Astrocyte of the spinal cord (primary cell): ENCODE measurements at regions not wholly inside any gene's neighbourhood (a gene's known extent, or its start where the extent isn't known, plus 50 kb on each side); places are given as distances from the start of the nearest gene placed in this dataset.

Experiments used
- DNase-seq: peaks from one replicate; pipeline ENCODE4 v3.0.0; 2011; ENCODE audit warnings: low read depth, low spot score
- H3K4me3 ChIP-seq: 2 replicates; pipeline ENCODE4 v1.5.1; 2011; ENCODE audit warnings: low read depth, mild to moderate bottlenecking, low read length, moderate library complexity
- CTCF ChIP-seq: IDR thresholded peaks from 2 replicates; pipeline ENCODE4 v1.5.1; 2012; ENCODE audit warnings: low read depth, mild to moderate bottlenecking, low read length, inconsistent platforms
- in situ Hi-C: cut with HindIII; loops from 2 replicates; pipeline ENCODE4 v1.10.0; 2017; ENCODE audit warnings: low sequenced_read_pairs

- no peak for DNase-seq
- in situ Hi-C loops = no loop called here
- TF ChIP-seq CTCF = no peak
- H3K4me3 ChIP-seq = no peak overlapping the region
Observed at GRCh38 chr7:114766041-114766356, 155.9 kb upstream of the MDFIC start.

GRCh38 chr7:114777288-114777687 is 144.6 kb upstream of the MDFIC start:
- DNase-seq = no peak
- no peak for TF ChIP-seq CTCF
- in situ Hi-C loops = no loop called here
- H3K4me3 ChIP-seq = no peak overlapping the region

GRCh38 chr7:114783508-114783907 is 138.4 kb upstream of the MDFIC start:
- in situ Hi-C loops = no loop called here
- no peak for TF ChIP-seq CTCF
- H3K4me3 ChIP-seq = no peak overlapping the region
- no peak for DNase-seq

- no peak overlapping the region for H3K4me3 ChIP-seq
- in situ Hi-C loops = no loop called here
- no peak for DNase-seq
- TF ChIP-seq CTCF = no peak
Observed at GRCh38 chr7:114784177-114784576, 137.7 kb upstream of the MDFIC start.

- H3K4me3 ChIP-seq = no peak overlapping the region
- in situ Hi-C loops = no loop called here
Observed at GRCh38 chr7:114784746-114785145, 137.1 kb upstream of the MDFIC start.

GRCh38 chr7:114785496-114785895 is 136.4 kb upstream of the MDFIC start:
- no peak for DNase-seq
- in situ Hi-C loops = no loop called here
- no peak overlapping the region for H3K4me3 ChIP-seq
- TF ChIP-seq CTCF = no peak

More at GRCh38 chr7:114784746-114785145, 137.1 kb upstream of the MDFIC start:
- no peak for TF ChIP-seq CTCF
- no peak for DNase-seq

- no peak overlapping the region for H3K4me3 ChIP-seq
- no peak for TF ChIP-seq CTCF
- DNase-seq = no peak
- in situ Hi-C loops = no loop called here
Observed at GRCh38 chr7:114786455-114786854, 135.4 kb upstream of the MDFIC start.
